ENCODE measurements at regions not wholly inside any gene's neighbourhood (a gene's known extent, or its start where the extent isn't known, plus 50 kb on each side); places are given as distances from the start of the nearest gene placed in this dataset.
"Not testable (repeated sequence)": the region's sequence is repeated elsewhere in the genome, so short reads cannot be mapped to it uniquely, and the experiment has no call there.

DNA sequence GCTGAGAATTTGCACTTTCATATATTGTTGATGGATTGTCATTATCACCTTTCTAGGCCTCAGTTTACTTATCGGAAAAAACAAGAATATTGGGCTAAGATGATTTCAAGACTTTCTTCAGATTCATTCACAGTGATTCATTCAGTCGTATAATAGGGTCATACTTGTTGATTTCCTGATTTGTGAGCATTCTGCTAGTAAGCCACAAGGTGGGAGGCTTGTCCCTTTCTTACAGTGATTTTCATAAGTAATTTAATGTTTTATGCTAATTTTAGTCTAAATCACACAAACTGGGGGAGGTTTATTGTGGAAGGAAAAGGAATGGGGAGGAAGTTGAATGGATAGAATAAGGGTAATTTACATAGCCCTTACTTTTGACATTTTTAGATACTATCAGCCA lies 126.8 kb upstream of the GOLGA6L4 start:
- DNase-seq (no peak), ATAC-seq (no peak)
- Histone ChIP-seq H3K4me1 (no peaks in the 10 kb centered on the region), H3K9me3 (no peaks in the 10 kb centered on the region), H3K27me3 (ENCODE audit: low read depth) (no peaks in the 10 kb centered on the region), H3K36me3 (no peaks in the 10 kb centered on the region), H3K4me3 (no peak overlapping the region), H3K27ac (no peak overlapping the region)
- TF ChIP-seq, protein P1, sequence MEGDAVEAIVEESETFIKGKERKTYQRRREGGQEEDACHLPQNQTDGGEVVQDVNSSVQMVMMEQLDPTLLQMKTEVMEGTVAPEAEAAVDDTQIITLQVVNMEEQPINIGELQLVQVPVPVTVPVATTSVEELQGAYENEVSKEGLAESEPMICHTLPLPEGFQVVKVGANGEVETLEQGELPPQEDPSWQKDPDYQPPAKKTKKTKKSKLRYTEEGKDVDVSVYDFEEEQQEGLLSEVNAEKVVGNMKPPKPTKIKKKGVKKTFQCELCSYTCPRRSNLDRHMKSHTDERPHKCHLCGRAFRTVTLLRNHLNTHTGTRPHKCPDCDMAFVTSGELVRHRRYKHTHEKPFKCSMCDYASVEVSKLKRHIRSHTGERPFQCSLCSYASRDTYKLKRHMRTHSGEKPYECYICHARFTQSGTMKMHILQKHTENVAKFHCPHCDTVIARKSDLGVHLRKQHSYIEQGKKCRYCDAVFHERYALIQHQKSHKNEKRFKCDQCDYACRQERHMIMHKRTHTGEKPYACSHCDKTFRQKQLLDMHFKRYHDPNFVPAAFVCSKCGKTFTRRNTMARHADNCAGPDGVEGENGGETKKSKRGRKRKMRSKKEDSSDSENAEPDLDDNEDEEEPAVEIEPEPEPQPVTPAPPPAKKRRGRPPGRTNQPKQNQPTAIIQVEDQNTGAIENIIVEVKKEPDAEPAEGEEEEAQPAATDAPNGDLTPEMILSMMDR (IDR thresholded peaks at IDR 0.05) = no peak
- intact Hi-C loops (cut with DNase I) = no loop called here

DNA sequence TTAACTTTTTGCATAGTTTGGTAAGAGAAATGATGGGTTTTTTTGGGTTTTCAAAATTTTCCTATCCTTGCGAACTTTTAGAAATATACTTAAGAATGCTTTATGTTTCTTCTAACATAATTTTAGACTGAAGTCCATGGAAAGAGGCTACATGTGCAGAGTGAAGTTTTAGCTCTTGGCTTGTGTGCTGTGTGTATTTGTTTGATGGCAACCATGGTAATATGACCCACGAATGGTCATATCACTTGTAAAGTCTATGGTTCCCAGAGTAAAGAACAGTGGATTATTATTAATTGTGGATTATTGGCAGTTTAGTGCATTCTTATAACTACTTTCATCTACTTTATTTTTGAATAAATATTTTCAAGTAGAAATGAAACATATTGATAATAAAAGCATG lies 124.0 kb upstream of the GOLGA6L4 start:
- Histone ChIP-seq H3K4me3 (no peak overlapping the region), H3K4me1 (no peaks in the 10 kb centered on the region), H3K27ac (no peak overlapping the region), H3K27me3 (ENCODE audit: low read depth) (no peaks in the 10 kb centered on the region), H3K36me3 (no peaks in the 10 kb centered on the region), H3K9me3 (no peaks in the 10 kb centered on the region)
- DNase-seq (no peak), ATAC-seq (no peak)
- TF ChIP-seq, protein P1 (IDR thresholded peaks at IDR 0.05) = no peak
- intact Hi-C loops (cut with DNase I) = no loop called here

DNA sequence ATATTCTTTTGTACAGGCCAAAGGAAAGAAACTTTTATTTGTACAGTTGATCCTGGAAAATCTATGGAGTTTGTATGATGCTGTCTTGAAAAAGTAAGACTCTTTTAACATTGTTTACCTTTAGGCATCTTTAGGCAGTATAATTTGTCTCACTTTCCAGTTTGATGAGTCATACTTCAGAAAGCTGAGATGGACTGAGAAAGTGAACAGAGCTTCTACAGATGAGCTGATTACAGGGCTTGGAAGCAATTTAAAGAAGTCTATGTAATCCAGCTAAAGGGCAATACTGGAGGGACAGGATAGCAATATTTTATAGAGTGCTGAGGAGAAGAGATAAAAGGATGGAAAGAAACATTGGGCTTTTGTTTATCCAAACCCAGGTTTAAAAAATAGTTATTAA lies 123.5 kb upstream of the GOLGA6L4 start:
- Histone ChIP-seq H3K9me3 (no peaks in the 10 kb centered on the region), H3K36me3 (no peaks in the 10 kb centered on the region), H3K27ac (no peak overlapping the region), H3K4me3 (no peak overlapping the region), H3K27me3 (ENCODE audit: low read depth) (no peaks in the 10 kb centered on the region), H3K4me1 (no peaks in the 10 kb centered on the region)
- DNase-seq (no peak), ATAC-seq (no peak)
- intact Hi-C loops (cut with DNase I) = no loop called here
- TF ChIP-seq, protein P1 (IDR thresholded peaks at IDR 0.05) = no peak

DNA sequence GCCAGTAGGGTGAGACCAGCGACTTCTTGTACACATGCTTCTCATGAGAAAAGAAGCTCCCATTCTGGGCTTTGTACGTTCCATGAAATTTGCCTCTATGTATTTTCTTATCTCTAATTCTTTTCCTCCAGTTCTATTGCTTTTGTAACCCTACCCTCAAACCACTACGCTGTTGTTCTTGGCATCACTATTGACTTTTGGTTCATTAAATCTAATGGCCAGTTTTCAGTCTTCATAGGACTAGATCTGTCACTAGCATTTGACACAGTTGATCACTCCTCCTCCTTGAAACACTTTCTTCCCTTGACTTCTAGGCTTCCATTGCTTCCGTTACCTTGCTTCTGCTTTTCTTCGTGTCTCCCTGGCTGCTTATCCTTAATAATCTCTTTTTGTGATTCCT lies 121.7 kb upstream of the GOLGA6L4 start:
- H3K36me3 ChIP-seq = no peaks in the 10 kb centered on the region
- no peak overlapping the region for H3K27ac ChIP-seq
- TF ChIP-seq, protein P1 (IDR thresholded peaks at IDR 0.05) = no peak
- H3K27me3 ChIP-seq (ENCODE audit: low read depth) = no peaks in the 10 kb centered on the region
- ATAC-seq (no peak), DNase-seq (no peak)
- intact Hi-C loops (cut with DNase I) = no loop called here
- H3K9me3 ChIP-seq = no peaks in the 10 kb centered on the region
- H3K4me1 ChIP-seq = no peaks in the 10 kb centered on the region
- no peak overlapping the region for H3K4me3 ChIP-seq

DNA sequence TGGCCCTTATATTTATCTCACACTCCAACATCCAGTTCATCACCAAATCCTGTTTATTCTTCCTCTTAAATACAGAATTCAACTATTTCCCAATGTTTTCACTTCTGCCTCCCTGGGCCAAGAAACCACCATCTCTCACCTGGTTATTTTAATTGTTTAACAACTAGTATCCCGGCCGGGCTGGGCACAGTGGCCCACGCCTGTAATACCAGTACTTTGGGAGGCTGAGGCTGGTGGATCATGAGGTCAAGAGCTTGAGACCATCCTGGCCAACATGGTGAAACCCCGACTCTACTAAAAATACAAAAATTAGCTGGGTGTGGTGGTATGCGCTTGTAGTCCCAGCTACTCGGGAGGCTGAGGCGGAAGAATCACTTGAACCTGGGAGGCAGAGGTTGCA lies 120.9 kb upstream of the GOLGA6L4 start:
- H3K27ac ChIP-seq; DNase-seq; H3K27me3 ChIP-seq (ENCODE audit: low read depth); H3K36me3 ChIP-seq; H3K9me3 ChIP-seq; H3K4me3 ChIP-seq; ATAC-seq; intact Hi-C loops (cut with DNase I); H3K4me1 ChIP-seq: not testable (repeated sequence)

DNA sequence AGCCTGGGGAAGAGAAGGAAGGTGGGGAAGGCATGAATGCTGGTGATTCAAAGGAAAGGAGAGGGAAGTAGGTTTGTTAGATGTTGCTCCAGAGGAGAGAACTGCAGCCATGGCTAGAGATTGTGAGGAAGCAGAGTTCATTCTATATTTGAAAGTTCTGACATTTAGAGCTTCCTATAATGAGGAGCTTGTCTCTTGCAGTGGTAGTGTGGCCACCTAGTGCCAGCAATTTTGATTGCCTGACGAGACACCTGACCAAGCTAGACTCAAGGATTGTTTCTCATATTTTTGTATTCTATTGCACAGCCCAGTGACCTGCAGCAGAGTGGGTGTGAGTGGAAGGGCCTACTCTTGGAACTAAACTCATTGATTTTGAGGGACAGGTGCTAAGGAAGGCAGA lies 116.2 kb upstream of the GOLGA6L4 start:
- ATAC-seq; H3K4me1 ChIP-seq; H3K27me3 ChIP-seq (ENCODE audit: low read depth); H3K27ac ChIP-seq; H3K9me3 ChIP-seq; intact Hi-C loops (cut with DNase I); H3K4me3 ChIP-seq; H3K36me3 ChIP-seq; DNase-seq: not testable (repeated sequence)

DNA sequence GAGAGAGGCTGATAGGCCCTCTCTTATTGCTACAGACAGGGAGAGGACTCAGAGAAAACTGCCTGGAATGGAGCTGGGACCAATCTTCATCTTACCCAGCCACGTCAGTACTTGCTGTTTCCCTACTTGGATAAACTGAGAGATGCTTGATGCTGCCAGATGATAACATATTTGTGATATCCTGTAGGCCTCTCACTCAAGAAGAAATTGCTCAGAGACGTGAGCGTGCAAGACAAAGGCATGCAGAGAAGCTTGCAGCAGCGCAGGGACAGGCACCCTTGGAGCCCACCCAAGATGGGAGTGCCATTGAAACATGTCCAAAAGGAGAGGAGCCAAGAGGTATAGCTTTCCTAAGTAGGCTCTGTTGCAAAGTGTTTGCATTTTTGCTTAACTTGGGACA lies 114.7 kb upstream of the GOLGA6L4 start:
- H3K27me3 ChIP-seq (ENCODE audit: low read depth); H3K9me3 ChIP-seq; H3K4me3 ChIP-seq; ATAC-seq; H3K36me3 ChIP-seq; H3K4me1 ChIP-seq; H3K27ac ChIP-seq; intact Hi-C loops (cut with DNase I); DNase-seq: not testable (repeated sequence)

DNA sequence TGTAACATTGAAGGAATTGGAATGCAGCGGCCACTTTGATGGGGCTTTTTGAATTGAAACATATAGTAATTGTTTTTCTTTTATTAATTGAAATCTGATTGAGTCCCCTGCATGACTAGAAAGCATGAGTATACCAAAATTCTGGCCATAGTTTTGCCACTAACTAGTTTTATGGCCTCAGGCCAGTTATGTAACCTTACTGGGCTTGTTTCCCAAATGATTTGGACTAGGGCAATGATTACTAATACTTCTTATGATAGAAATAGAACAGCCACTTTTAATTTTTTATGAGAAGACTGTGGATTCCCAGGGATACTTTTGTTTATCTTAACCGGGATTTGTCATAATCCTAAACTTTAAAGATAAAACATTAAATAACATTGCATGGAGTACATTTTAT lies 106.9 kb upstream of the GOLGA6L4 start:
- DNase-seq; H3K9me3 ChIP-seq; H3K36me3 ChIP-seq; H3K4me1 ChIP-seq; H3K4me3 ChIP-seq; H3K27ac ChIP-seq; H3K27me3 ChIP-seq (ENCODE audit: low read depth); ATAC-seq; intact Hi-C loops (cut with DNase I): not testable (repeated sequence)

DNA sequence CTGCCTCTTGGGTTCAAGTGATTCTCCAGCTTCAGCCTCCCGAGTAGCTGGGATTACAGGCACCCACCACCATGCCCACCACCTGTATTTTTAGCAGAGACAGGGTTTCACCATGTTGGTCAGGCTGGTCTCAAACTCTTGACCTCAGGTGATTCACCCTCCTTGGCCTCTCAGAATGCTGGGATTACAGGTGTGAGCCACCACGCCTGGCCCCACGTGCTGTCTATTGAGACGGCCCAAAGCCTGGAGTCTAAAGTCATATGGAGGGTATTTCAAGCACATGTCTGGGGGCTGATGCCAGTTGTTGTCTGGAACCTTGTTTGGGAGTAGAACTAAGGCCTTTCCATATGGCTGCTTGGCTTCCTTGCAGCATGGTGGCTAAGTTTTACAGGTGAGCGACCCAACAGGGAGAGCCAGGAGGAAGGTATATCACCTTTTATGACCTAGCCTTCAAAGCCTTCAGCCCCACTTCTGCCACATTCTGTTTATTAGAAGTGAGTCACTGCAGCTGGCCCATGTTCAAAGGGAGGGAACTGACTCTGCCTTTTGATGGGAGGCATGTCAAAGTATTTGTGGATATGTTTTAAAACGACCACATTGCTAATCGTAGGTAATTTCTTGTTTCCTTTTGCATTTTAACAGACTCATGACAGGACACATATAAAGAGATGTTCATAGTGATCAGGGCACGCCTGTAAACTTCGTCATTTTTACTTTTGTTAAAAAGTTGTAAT lies 105.3 kb upstream of the GOLGA6L4 start:
- ATAC-seq; H3K27ac ChIP-seq; intact Hi-C loops (cut with DNase I): not testable (repeated sequence)

DNA sequence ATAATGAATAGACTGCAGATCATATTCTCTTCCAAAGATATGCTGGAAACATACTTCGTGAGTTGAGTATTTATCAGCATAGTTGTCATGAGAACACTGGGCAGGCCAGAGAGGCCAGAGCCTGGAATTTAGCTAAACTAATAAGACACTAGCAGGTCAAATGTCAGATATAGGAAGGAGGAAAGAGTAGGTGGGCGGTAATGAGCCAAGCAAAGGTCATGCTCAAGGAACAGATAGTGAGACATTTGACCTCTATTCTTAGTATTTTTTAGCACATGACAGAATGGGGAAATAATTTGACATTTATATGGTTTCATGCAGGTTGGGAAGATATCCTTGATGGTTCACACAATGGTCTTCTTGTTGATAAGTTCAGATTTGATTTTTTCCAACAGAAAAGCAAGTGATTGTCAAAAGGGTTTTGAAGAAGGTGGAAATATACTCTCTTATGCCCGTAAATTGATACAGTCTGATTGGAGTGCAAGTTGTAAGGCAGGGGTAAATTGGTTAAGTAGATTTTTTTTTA lies 99.6 kb upstream of the GOLGA6L4 start:
- intact Hi-C loops (cut with DNase I); H3K27ac ChIP-seq; H3K4me1 ChIP-seq; DNase-seq; ATAC-seq; H3K36me3 ChIP-seq; H3K9me3 ChIP-seq; H3K4me3 ChIP-seq; H3K27me3 ChIP-seq (ENCODE audit: low read depth): not testable (repeated sequence)

More for the DNA sequence above, 105.3 kb upstream of the GOLGA6L4 start:
- not testable (repeated sequence) for H3K36me3 ChIP-seq; H3K27me3 ChIP-seq (ENCODE audit: low read depth); DNase-seq; H3K4me3 ChIP-seq; H3K9me3 ChIP-seq; H3K4me1 ChIP-seq

All from lower lobe of right lung (tissue), 2 donors.